ENCODE measurements at regions not wholly inside any gene's neighbourhood (a gene's known extent, or its start where the extent isn't known, plus 50 kb on each side); places are given as distances from the start of the nearest gene placed in this dataset.

GRCh38 chr1:71345491-71345890 lies 264.7 kb upstream of the ZRANB2 start:
- no peak overlapping the region for H3K4me3 ChIP-seq (ENCODE audit: low read depth, low read length)
- TF ChIP-seq CTCF (IDR thresholded peaks at IDR 0.05; ENCODE audit: borderline replicate concordance, insufficient read depth, low read depth, low read length), result no peak

- 0 out of 2 replicates have a peak, but pooled peaks have one; percentile 11 for TF ChIP-seq CTCF (IDR thresholded peaks at IDR 0.05; ENCODE audit: borderline replicate concordance, insufficient read depth, low read depth, low read length)
- H3K4me3 ChIP-seq (ENCODE audit: low read depth, low read length), result no peak overlapping the region
Observed at GRCh38 chr1:71343686-71344416, 263.0 kb upstream of the ZRANB2 start.

GRCh38 chr1:71339238-71339637 lies 258.4 kb upstream of the ZRANB2 start:
- TF ChIP-seq CTCF (IDR thresholded peaks at IDR 0.05; ENCODE audit: borderline replicate concordance, insufficient read depth, low read depth, low read length), result no peak
- no peak overlapping the region for H3K4me3 ChIP-seq (ENCODE audit: low read depth, low read length)

GRCh38 chr1:71330991-71331390 lies 250.2 kb upstream of the ZRANB2 start:
- TF ChIP-seq CTCF (IDR thresholded peaks at IDR 0.05; ENCODE audit: borderline replicate concordance, insufficient read depth, low read depth, low read length), result no peak
- no peak overlapping the region for H3K4me3 ChIP-seq (ENCODE audit: low read depth, low read length)

DNA sequence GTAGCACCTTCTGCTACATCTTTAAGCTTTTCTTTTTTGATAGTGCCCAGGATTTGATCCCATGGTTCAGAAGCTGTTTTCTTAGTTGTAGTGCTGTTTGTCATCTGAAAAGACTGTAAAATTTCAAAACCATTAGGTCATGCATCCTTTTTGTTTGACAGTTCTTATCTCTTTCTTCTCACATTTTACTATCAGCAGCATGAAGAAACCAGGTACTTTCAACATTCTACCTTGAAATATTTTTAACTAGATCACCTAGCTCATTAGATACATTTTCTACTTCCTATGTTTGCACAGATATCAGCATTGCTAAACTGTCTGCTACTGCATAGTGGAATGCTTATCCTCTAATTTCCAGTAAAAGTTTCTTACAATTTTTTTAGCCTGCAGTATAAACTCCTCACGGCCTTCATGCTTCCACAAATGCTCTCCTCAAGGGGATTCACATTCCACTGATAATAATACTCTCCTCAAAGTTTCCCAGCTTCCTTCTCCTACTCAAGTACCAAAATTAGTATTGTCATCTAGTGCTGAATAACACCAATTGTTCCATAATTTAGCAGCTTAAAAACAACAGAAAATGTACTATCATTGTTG lies 243.9 kb upstream of the ZRANB2 start:
- H3K4me3 ChIP-seq (ENCODE audit: low read depth, low read length), result no peak overlapping the region
- no peak for TF ChIP-seq CTCF (IDR thresholded peaks at IDR 0.05; ENCODE audit: borderline replicate concordance, insufficient read depth, low read depth, low read length)

- H3K4me3 ChIP-seq (ENCODE audit: low read depth, low read length), result no peak overlapping the region
- no peak for TF ChIP-seq CTCF (IDR thresholded peaks at IDR 0.05; ENCODE audit: borderline replicate concordance, insufficient read depth, low read depth, low read length)
Observed at GRCh38 chr1:71312545-71312944, 231.7 kb upstream of the ZRANB2 start.

DNA sequence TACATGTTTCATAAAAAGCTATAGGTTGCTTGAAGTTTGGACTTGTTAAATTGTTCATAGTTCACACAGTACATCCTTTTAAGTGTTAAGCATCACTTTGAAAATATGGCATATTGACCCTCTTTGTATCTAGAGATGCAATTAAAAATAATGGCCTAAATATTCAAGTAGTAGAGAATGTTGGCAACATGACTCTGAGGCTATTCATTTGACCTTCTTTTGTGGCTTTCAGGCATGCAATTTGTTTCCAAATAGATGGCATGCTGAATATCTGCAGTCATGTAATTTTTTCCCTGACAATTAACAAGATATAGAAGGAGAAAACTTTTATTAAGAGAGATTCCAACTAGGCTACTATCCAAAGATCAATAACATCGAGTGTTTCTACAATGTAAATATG lies 230.5 kb upstream of the ZRANB2 start:
- H3K4me3 ChIP-seq (ENCODE audit: low read depth, low read length), result no peak overlapping the region
- TF ChIP-seq CTCF (IDR thresholded peaks at IDR 0.05; ENCODE audit: borderline replicate concordance, insufficient read depth, low read depth, low read length), result no peak

Measured in GM12875 (cell line).